ENCODE measurements at regions not wholly inside any gene's neighbourhood (a gene's known extent, or its start where the extent isn't known, plus 50 kb on each side); places are given as distances from the start of the nearest gene placed in this dataset.

- no peak for DNase-seq (ENCODE audit: low spot score)
Observed at GRCh38 chr3:115525731-115526130, 97.6 kb upstream of the GAP43 start.

DNA sequence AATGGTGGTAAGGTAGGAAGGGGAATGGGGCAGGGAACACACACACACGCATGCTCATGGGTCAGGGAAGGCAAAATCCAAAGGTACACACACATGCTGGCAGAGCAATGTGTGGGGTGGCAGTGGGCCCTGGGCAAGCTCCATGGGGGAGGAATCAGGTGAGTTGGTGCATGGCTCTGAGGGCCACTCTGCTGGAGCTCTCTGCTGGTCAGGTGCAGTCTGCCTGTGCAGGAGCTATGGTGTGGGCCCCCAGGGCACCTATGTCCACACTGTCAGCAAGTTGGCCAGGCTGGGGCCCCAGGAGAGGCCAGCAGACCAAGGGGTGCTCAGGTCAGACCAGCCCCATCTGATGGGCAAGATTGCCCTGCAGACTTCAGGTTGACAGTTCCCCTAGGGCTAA, 90.1 kb upstream of the GAP43 start:
- no peak for DNase-seq (ENCODE audit: low spot score)

DNA sequence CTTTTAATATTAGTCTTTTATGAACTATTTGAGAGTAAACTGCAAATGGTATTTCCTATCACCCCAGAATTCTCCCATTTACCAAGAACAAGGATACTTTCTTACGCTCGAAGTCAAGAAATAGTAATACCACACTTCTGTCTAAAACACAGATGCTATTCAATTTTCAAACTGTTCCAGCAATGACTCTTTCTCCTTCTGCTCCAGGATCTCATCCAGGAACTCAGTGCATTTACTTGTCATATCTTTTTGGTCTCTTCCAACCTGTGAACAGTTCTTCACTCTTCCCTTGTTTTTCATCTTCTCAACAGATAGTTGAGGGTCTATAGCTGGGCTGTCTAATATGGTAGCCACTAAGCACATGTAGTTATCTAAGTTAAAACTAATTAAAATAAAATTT, 87.1 kb upstream of the GAP43 start:
- no peak for DNase-seq (ENCODE audit: low spot score)

- DNase-seq (ENCODE audit: low spot score), result no peak
Observed at GRCh38 chr3:115537669-115538068, 85.6 kb upstream of the GAP43 start.

DNA sequence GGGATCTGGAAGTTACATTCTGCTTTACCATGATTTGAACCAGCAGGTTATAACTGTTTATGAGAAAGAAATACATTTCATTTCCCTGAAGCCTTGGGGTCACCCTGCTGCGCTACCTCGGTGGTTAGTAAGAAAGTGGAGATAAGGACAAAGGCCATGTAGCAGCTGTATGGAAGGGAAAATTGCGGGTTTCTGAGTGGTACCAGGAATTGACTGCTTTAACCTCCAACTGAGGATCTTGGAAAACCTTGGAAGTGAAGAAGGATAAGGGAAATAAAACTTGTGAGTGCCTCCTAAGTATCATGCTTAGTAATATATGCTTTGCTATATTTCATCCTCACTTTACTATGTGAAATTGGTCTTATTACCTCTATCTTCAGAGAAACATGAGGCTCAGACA, 76.1 kb upstream of the GAP43 start:
- no peak for DNase-seq (ENCODE audit: low spot score)

GRCh38 chr3:115548611-115549010, 74.7 kb upstream of the GAP43 start:
- no peak for DNase-seq (ENCODE audit: low spot score)

GRCh38 chr3:115549071-115549470, 74.2 kb upstream of the GAP43 start:
- peak; percentile 11 for DNase-seq (ENCODE audit: low spot score)

DNA sequence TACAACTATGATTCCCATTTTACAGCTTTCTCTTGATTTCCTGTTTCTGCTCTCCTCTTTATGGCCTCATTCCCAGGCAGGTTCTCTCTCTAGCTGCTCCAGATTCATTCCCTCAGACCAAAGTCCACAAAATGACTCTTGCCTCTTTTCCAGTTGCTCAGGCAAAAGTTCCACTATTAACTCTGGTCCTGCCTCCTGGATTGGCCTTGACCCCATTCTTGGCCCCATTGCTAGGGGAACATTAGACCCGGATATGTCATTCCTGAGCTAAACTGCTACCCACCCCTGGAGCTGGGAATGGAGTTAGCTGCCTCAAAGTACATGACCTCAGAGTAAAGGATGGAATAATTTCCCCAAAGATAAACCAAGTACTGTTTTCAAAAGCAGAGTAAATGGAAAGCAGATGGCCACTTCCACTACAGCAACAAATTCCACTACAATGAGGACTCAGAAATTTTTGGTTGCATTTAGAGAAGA, 73.0 kb upstream of the GAP43 start:
- DNase-seq (ENCODE audit: low spot score), result peak; percentile 15

DNA sequence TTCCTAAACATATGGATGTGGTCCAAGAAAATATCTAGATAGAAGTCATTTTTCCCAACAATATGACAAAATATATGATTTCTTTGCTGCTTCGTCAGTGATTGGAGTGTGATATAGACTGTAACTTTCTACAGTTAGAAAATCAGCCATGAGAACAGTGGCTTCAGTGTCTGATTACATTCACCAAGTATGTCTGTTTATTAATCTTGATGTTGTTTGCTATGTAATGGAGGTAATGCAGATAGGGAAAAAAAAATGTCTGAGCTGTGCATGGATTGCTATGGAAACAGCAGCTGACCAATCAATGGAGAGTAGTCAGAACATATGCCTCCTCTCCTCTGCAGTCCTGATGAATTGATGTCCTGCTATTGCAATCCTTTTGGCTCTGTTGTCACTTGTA, 72.3 kb upstream of the GAP43 start:
- no peak for DNase-seq (ENCODE audit: low spot score)

DNA sequence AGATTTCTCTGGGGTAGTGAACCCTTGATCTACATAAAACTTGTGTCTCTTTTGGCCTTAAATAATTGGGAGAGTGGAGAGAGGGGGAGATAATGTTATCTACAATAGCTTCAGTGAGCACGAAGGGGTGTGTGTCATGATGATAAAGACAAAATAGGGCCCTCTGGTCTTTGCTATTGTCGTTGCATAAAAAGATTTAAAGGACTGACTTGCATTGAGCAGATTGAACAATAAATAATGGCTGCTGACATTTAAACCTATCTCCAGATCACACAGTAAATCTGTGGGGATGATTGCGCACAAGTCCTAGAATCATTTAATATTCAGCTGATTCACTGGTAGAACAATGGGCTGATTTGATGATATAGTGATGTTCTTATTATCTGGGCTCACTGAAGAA, 71.3 kb upstream of the GAP43 start:
- DNase-seq (ENCODE audit: low spot score), result no peak

DNA sequence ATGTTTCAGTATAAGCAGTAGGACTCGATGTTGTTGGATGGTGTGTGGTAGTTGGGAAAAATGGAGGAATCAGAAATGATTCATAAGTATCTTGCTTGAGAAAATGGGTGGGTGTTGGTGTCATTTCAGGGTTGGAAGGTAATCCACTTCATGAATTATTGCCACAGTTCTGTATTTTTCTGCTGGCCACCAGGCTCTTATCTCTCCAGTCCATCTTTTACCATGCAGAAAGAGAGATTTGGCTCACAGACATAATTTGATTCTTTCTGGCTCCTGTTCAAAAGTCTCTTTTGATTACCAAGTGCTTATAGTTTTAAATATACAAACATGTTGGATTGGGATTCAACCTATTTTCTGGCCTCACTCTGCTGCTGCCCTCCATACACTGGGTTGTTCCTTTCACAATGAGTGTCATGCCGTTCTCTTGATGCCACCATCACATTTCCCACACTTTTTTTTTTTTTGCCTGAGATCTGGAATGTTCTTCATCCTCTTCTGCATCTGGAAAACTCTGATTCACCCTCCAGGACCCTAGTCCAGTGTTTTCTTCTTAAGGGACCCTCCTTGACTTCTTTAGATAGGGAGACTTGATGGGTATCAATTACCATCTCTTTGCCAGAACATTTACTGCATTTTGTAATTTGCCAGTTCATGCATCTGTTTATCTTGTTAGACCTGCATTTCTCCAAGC, 69.4 kb upstream of the GAP43 start:
- no peak for DNase-seq (ENCODE audit: low spot score)

GRCh38 chr3:115554487-115554807, 68.9 kb upstream of the GAP43 start:
- no peak for DNase-seq (ENCODE audit: low spot score)

- no peak for DNase-seq (ENCODE audit: low spot score)
Observed at GRCh38 chr3:115562636-115563267, 60.6 kb upstream of the GAP43 start.

DNA sequence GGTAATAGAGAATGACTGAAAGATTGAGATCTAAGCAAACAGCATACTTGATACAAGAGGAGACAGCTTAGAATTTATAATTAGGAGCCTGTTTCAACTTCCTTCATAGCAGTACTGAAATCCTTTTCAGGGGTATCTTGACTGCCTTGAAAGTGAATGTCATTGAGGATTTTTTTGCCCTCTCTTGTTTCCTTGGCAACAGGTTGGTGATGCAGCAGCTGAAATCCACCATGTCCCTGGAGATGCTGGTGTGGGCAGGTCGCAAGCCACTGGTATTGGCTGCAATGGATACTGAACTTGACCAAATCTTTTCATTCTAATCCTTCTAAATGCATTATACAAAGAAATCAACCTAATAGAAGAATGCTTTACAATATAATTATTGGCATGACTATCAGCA, 59.3 kb upstream of the GAP43 start:
- DNase-seq (ENCODE audit: low spot score), result no peak

- no peak for DNase-seq (ENCODE audit: low spot score)
Observed at GRCh38 chr3:115571413-115571812, 51.9 kb upstream of the GAP43 start.

Measured in AG08395 (cell line).